Urinary bladder (tissue), 3 donors: ENCODE measurements at regions not wholly inside any gene's neighbourhood (a gene's known extent, or its start where the extent isn't known, plus 50 kb on each side); places are given as distances from the start of the nearest gene placed in this dataset.

ENCODE experiments used
- DNase-seq: peaks from one replicate; pipeline ENCODE4 v3.0.0-alpha.2; 2015; ENCODE audit errors: extremely low spot score
- H3K27ac ChIP-seq: one replicate; pipeline ENCODE4 v1.5.1; 2013; ENCODE audit warnings: low read depth, mild to moderate bottlenecking, moderate library complexity
- H3K36me3 ChIP-seq: one replicate; pipeline ENCODE4 v1.6.1; 2013; ENCODE audit warnings: mild to moderate bottlenecking, moderate library complexity; ENCODE audit not compliant: insufficient read depth
- H3K4me1 ChIP-seq: one replicate; pipeline ENCODE4 v1.6.1; 2013; ENCODE audit warnings: mild to moderate bottlenecking, moderate library complexity; ENCODE audit not compliant: insufficient read depth
- H3K4me3 ChIP-seq: one replicate; pipeline ENCODE4 v1.5.1; 2013; ENCODE audit warnings: low read depth, low read length
- WGBS: extraction: QIAGEN DNeasy Blood & Tissue Kit; methylation state at CpG from one replicate; pipeline ENCODE4 v1.1.7; 2013; 5-methylcytosine and 5-hydroxymethylcytosine counted together
- donor health status: healthy with polysubstance abuse.
- donor health status: healthy.

GRCh38 chr11:112631333-112631732, 329.9 kb upstream of the NCAM1 start:
- H3K36me3 ChIP-seq, result no peaks in the 10 kb centered on the region
- H3K4me3 ChIP-seq, result no peak overlapping the region
- H3K27ac ChIP-seq, result no peak overlapping the region
- DNase-seq, result no peak
- no peaks in the 10 kb centered on the region for H3K4me1 ChIP-seq

GRCh38 chr11:112632866-112633505, 328.2 kb upstream of the NCAM1 start:
- Histone ChIP-seq H3K4me1 (no peaks in the 10 kb centered on the region), H3K27ac (no peak overlapping the region), H3K4me3 (no peak overlapping the region), H3K36me3 (no peaks in the 10 kb centered on the region)
- DNase-seq, result no peak
- WGBS, result 80% methylated on average over 5 of the region's 5 CpGs

- no peak overlapping the region for H3K27ac ChIP-seq
- 46% methylated on average over 6 of the region's 6 CpGs for WGBS
- H3K36me3 ChIP-seq, result no peaks in the 10 kb centered on the region
- H3K4me3 ChIP-seq, result no peak overlapping the region
- no peaks in the 10 kb centered on the region for H3K4me1 ChIP-seq
- DNase-seq, result no peak
These were observed 326.7 kb upstream of the NCAM1 start for GRCh38 chr11:112634551-112634950.

GRCh38 chr11:112634995-112635737, 326.1 kb upstream of the NCAM1 start:
- H3K4me3 ChIP-seq, result no peak overlapping the region
- no peak overlapping the region for H3K27ac ChIP-seq
- no peaks in the 10 kb centered on the region for H3K36me3 ChIP-seq
- 53% methylated on average over 8 of the region's 8 CpGs for WGBS
- H3K4me1 ChIP-seq, result no peaks in the 10 kb centered on the region
- no peak for DNase-seq

- Histone ChIP-seq H3K27ac (no peak overlapping the region), H3K4me3 (no peak overlapping the region), H3K36me3 (no peaks in the 10 kb centered on the region), H3K4me1 (no peaks in the 10 kb centered on the region)
- WGBS, result 74% methylated on average over 2 of the region's 2 CpGs
- DNase-seq, result no peak
These were observed 324.1 kb upstream of the NCAM1 start for GRCh38 chr11:112637076-112637475.

GRCh38 chr11:112637876-112638275, 323.3 kb upstream of the NCAM1 start:
- no peak overlapping the region for H3K27ac ChIP-seq
- H3K4me1 ChIP-seq, result no peaks in the 10 kb centered on the region
- no peaks in the 10 kb centered on the region for H3K36me3 ChIP-seq
- H3K4me3 ChIP-seq, result no peak overlapping the region
- no peak for DNase-seq

- Histone ChIP-seq H3K4me3 (no peak overlapping the region), H3K27ac (no peak overlapping the region), H3K4me1 (no peaks in the 10 kb centered on the region), H3K36me3 (no peaks in the 10 kb centered on the region)
- DNase-seq, result no peak
These were observed 321.8 kb upstream of the NCAM1 start for GRCh38 chr11:112639469-112639868.

- no peak overlapping the region for H3K4me3 ChIP-seq
- no peaks in the 10 kb centered on the region for H3K4me1 ChIP-seq
- no peak for DNase-seq
- no peaks in the 10 kb centered on the region for H3K36me3 ChIP-seq
- H3K27ac ChIP-seq, result no peak overlapping the region
These were observed 317.8 kb upstream of the NCAM1 start for GRCh38 chr11:112643416-112643815.

GRCh38 chr11:112644410-112645131, 316.6 kb upstream of the NCAM1 start:
- Histone ChIP-seq H3K4me1 (no peaks in the 10 kb centered on the region), H3K27ac (no peak overlapping the region)
- WGBS, result 83% methylated on average over 5 of the region's 5 CpGs

GRCh38 chr11:112649856-112650255, 311.4 kb upstream of the NCAM1 start:
- WGBS, result 80% methylated on average over 6 of the region's 6 CpGs
- Histone ChIP-seq H3K4me3 (no peak overlapping the region), H3K4me1 (no peaks in the 10 kb centered on the region), H3K27ac (no peak overlapping the region), H3K36me3 (no peaks in the 10 kb centered on the region)
- no peak for DNase-seq

More at GRCh38 chr11:112644410-112645131, 316.6 kb upstream of the NCAM1 start:
- no peak for DNase-seq
- Histone ChIP-seq H3K36me3 (no peaks in the 10 kb centered on the region), H3K4me3 (no peak overlapping the region)

GRCh38 chr11:112650527-112650926, 310.7 kb upstream of the NCAM1 start:
- DNase-seq, result no peak
- no peak overlapping the region for H3K27ac ChIP-seq
- no peaks in the 10 kb centered on the region for H3K36me3 ChIP-seq
- 88% methylated on average over 3 of the region's 3 CpGs for WGBS
- no peaks in the 10 kb centered on the region for H3K4me1 ChIP-seq
- no peak overlapping the region for H3K4me3 ChIP-seq

- H3K4me1 ChIP-seq, result no peaks in the 10 kb centered on the region
- no peaks in the 10 kb centered on the region for H3K36me3 ChIP-seq
- no peak for DNase-seq
- H3K4me3 ChIP-seq, result no peak overlapping the region
- no peak overlapping the region for H3K27ac ChIP-seq
These were observed 309.8 kb upstream of the NCAM1 start for GRCh38 chr11:112651386-112651785.

- H3K4me3 ChIP-seq, result no peak overlapping the region
- no peak overlapping the region for H3K27ac ChIP-seq
- no peak for DNase-seq
- 90% methylated on average over 3 of the region's 3 CpGs for WGBS
- no peaks in the 10 kb centered on the region for H3K36me3 ChIP-seq
- H3K4me1 ChIP-seq, result no peaks in the 10 kb centered on the region
These were observed 308.3 kb upstream of the NCAM1 start for GRCh38 chr11:112652786-112653390.

GRCh38 chr11:112655371-112655770, 305.8 kb upstream of the NCAM1 start:
- H3K4me1 ChIP-seq, result no peaks in the 10 kb centered on the region
- peak; percentile 74 for DNase-seq
- 14% methylated on average over 2 of the region's 2 CpGs for WGBS
- no peaks in the 10 kb centered on the region for H3K36me3 ChIP-seq
- no peak overlapping the region for H3K27ac ChIP-seq
- no peak overlapping the region for H3K4me3 ChIP-seq
